ENCODE measurements at regions not wholly inside any gene's neighbourhood (a gene's known extent, or its start where the extent isn't known, plus 50 kb on each side); places are given as distances from the start of the nearest gene placed in this dataset.

GRCh38 chr4:19689511-19689910, 562.2 kb upstream of the SLIT2 start:
- no peaks in the 10 kb centered on the region for H3K9me3 ChIP-seq (ENCODE audit: control insufficient read depth, low read length)
- WGBS, 2 experiments (ENCODE audit: insufficient coverage in 2 of 2), result 78% methylated on average over 2 of the region's 3 CpGs; no CpG with 5 or more reads in 1 of the 2 experiments
- peaks cover 12% of the 10 kb centered on the region for H3K4me1 ChIP-seq (ENCODE audit: control insufficient read depth, insufficient read depth, low read length, poor library complexity, severe bottlenecking)
- H3K4me3 ChIP-seq (ENCODE audit: extremely low read depth, insufficient read depth, low read length, poor library complexity, severe bottlenecking), result no peak overlapping the region
- H3K27ac ChIP-seq (ENCODE audit: low read depth, low read length, severe bottlenecking), result peak overlapping the region; percentile 76
- H3K36me3 ChIP-seq (ENCODE audit: control insufficient read depth, insufficient read depth, low read length), result no peaks in the 10 kb centered on the region

GRCh38 chr4:19686456-19686855, 565.2 kb upstream of the SLIT2 start:
- H3K4me1 ChIP-seq (ENCODE audit: control insufficient read depth, insufficient read depth, low read length, poor library complexity, severe bottlenecking), result peaks cover 12% of the 10 kb centered on the region
- no peaks in the 10 kb centered on the region for H3K36me3 ChIP-seq (ENCODE audit: control insufficient read depth, insufficient read depth, low read length)
- no peak overlapping the region for H3K4me3 ChIP-seq (ENCODE audit: extremely low read depth, insufficient read depth, low read length, poor library complexity, severe bottlenecking)
- no peak overlapping the region for H3K27ac ChIP-seq (ENCODE audit: low read depth, low read length, severe bottlenecking)
- no peaks in the 10 kb centered on the region for H3K9me3 ChIP-seq (ENCODE audit: control insufficient read depth, low read length)

DNA sequence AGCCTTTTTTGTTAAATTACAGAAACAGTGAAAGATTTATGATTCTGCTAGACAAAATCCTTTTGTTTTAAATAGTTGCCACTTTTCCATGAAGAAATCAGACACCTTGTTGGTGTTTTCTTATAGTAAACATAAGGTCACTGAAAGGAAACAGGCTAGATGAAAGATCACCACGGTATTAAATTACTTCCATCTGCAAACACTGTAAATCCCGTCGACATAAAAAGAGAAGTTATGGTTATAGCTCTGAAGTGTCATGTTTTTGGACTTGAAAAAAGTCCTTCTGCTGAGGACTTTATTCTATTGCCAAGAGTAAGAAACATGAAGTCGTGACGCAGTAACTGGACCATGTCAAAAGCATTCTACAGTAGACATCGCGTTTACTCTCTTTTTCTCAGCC, 567.6 kb upstream of the SLIT2 start:
- WGBS, 2 experiments (ENCODE audit: insufficient coverage in 2 of 2), result 97 to 100% methylated on average over 4 to 5 of the region's 7 CpGs
- Histone ChIP-seq H3K9me3 (ENCODE audit: control insufficient read depth, low read length) (no peaks in the 10 kb centered on the region), H3K4me1 (ENCODE audit: control insufficient read depth, insufficient read depth, low read length, poor library complexity, severe bottlenecking) (peaks cover under 1% of the 10 kb centered on the region), H3K27ac (ENCODE audit: low read depth, low read length, severe bottlenecking) (no peak overlapping the region), H3K36me3 (ENCODE audit: control insufficient read depth, insufficient read depth, low read length) (no peaks in the 10 kb centered on the region), H3K4me3 (ENCODE audit: extremely low read depth, insufficient read depth, low read length, poor library complexity, severe bottlenecking) (no peak overlapping the region)

DNA sequence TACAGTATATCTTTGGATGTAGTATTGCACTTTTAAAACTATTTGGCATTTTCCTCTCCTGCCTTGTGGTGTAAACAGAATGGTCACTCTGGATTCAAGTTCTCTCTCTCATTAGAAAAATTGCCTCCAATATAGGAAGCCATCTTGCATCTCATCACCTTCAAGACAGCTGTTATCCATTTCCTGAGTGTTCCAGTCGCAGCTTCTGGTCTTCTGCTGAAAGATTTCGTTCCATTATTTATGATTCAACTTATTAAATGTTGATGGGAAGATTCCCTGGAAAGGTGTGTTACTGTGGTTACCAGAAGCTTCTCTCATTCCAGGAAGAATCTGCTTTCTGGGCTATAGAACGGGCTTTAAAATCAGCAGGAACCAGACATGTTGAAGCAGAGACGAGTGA, 568.3 kb upstream of the SLIT2 start:
- Histone ChIP-seq H3K27ac (ENCODE audit: low read depth, low read length, severe bottlenecking) (no peak overlapping the region), H3K4me1 (ENCODE audit: control insufficient read depth, insufficient read depth, low read length, poor library complexity, severe bottlenecking) (no peaks in the 10 kb centered on the region), H3K4me3 (ENCODE audit: extremely low read depth, insufficient read depth, low read length, poor library complexity, severe bottlenecking) (no peak overlapping the region), H3K9me3 (ENCODE audit: control insufficient read depth, low read length) (no peaks in the 10 kb centered on the region), H3K36me3 (ENCODE audit: control insufficient read depth, insufficient read depth, low read length) (no peaks in the 10 kb centered on the region)
- 88 to 90% methylated on average over 2 of the region's 4 CpGs for WGBS, 2 experiments (ENCODE audit: insufficient coverage in 2 of 2)

DNA sequence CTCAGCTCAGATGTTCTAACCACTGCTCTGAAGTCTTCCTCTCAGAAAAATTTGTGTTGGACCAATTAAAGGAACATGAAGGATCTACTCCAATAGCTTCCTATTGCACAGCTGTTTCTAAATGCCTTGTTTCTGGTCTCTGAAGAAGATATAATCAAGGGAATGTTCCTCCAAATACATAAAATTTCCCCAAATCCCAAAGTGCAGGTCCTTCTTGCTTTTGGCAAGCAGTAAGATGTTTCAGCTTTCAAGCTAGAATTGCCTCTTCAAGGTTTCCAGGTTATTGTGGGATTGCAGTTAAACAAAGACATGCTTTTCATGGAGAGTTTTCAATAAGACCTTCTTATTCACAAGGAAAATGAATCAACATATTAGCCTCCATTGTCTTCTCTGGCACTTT, 574.5 kb upstream of the SLIT2 start:
- Histone ChIP-seq H3K36me3 (ENCODE audit: control insufficient read depth, insufficient read depth, low read length) (no peaks in the 10 kb centered on the region), H3K27ac (ENCODE audit: low read depth, low read length, severe bottlenecking) (no peak overlapping the region), H3K4me3 (ENCODE audit: extremely low read depth, insufficient read depth, low read length, poor library complexity, severe bottlenecking) (no peak overlapping the region), H3K4me1 (ENCODE audit: control insufficient read depth, insufficient read depth, low read length, poor library complexity, severe bottlenecking) (no peaks in the 10 kb centered on the region), H3K9me3 (ENCODE audit: control insufficient read depth, low read length) (no peaks in the 10 kb centered on the region)

GRCh38 chr4:19675172-19675811, 576.4 kb upstream of the SLIT2 start:
- WGBS, 2 experiments (ENCODE audit: insufficient coverage in 2 of 2), result 100% methylated on average over 1 of the region's 4 CpGs
- H3K36me3 ChIP-seq (ENCODE audit: control insufficient read depth, insufficient read depth, low read length), result no peaks in the 10 kb centered on the region

DNA sequence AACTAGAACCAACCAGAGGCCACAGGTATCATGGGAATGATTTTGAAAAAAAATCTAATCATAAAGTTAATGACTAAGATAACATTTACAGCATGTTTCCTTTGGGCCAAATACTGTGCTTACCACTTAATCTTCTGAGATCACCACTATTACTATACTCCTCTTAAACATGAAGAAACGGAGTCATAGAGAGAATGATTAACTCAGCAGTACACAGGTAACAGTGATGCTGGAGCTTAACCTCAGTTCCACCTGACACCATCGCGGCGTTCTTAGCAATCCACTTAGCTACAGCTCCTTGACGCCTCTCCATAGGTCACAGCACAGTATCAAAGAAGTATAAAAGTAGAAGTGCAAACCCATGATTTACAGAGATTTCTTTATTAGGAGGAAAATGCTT, 592.6 kb upstream of the SLIT2 start:
- WGBS, 2 experiments (ENCODE audit: insufficient coverage in 2 of 2), result 96 to 100% methylated on average over 1 to 5 of the region's 5 CpGs
- H3K4me3 ChIP-seq (ENCODE audit: extremely low read depth, insufficient read depth, low read length, poor library complexity, severe bottlenecking), result no peak overlapping the region

More at GRCh38 chr4:19675172-19675811, 576.4 kb upstream of the SLIT2 start:
- no peak overlapping the region for H3K27ac ChIP-seq (ENCODE audit: low read depth, low read length, severe bottlenecking)
- H3K9me3 ChIP-seq (ENCODE audit: control insufficient read depth, low read length), result no peaks in the 10 kb centered on the region
- no peaks in the 10 kb centered on the region for H3K4me1 ChIP-seq (ENCODE audit: control insufficient read depth, insufficient read depth, low read length, poor library complexity, severe bottlenecking)
- H3K4me3 ChIP-seq (ENCODE audit: extremely low read depth, insufficient read depth, low read length, poor library complexity, severe bottlenecking), result no peak overlapping the region

GRCh38 chr4:19657856-19658255, 593.8 kb upstream of the SLIT2 start:
- Histone ChIP-seq H3K9me3 (ENCODE audit: control insufficient read depth, low read length) (no peaks in the 10 kb centered on the region), H3K36me3 (ENCODE audit: control insufficient read depth, insufficient read depth, low read length) (no peaks in the 10 kb centered on the region), H3K27ac (ENCODE audit: low read depth, low read length, severe bottlenecking) (no peak overlapping the region), H3K4me3 (ENCODE audit: extremely low read depth, insufficient read depth, low read length, poor library complexity, severe bottlenecking) (no peak overlapping the region), H3K4me1 (ENCODE audit: control insufficient read depth, insufficient read depth, low read length, poor library complexity, severe bottlenecking) (no peaks in the 10 kb centered on the region)
- WGBS, 2 experiments (ENCODE audit: insufficient coverage in 2 of 2), result 93 to 100% methylated on average over 2 of the region's 3 CpGs

More for the DNA sequence above, 592.6 kb upstream of the SLIT2 start:
- Histone ChIP-seq H3K4me1 (ENCODE audit: control insufficient read depth, insufficient read depth, low read length, poor library complexity, severe bottlenecking) (no peaks in the 10 kb centered on the region), H3K27ac (ENCODE audit: low read depth, low read length, severe bottlenecking) (no peak overlapping the region), H3K9me3 (ENCODE audit: control insufficient read depth, low read length) (no peaks in the 10 kb centered on the region), H3K36me3 (ENCODE audit: control insufficient read depth, insufficient read depth, low read length) (no peaks in the 10 kb centered on the region)

DNA sequence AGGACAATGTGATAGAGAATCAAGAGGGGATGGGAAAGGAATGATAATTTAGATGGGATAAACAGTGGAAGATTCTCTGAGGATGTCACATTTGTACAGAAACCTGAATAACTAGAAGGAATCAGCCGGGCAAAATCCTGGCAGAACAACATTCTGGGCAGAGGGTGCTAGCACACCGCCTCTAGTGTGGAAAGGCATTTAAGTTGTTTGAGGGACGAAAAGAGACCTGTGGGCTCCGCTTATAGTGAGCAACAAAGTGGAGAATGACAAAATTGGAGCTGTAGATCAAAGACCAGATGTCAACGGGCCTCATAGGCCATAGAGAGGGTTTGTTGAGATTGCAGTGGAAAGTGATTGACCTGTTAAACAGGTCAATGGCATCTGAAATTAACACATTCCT, 596.0 kb upstream of the SLIT2 start:
- Histone ChIP-seq H3K9me3 (ENCODE audit: control insufficient read depth, low read length) (no peaks in the 10 kb centered on the region), H3K4me3 (ENCODE audit: extremely low read depth, insufficient read depth, low read length, poor library complexity, severe bottlenecking) (no peak overlapping the region), H3K36me3 (ENCODE audit: control insufficient read depth, insufficient read depth, low read length) (no peaks in the 10 kb centered on the region), H3K27ac (ENCODE audit: low read depth, low read length, severe bottlenecking) (no peak overlapping the region), H3K4me1 (ENCODE audit: control insufficient read depth, insufficient read depth, low read length, poor library complexity, severe bottlenecking) (no peaks in the 10 kb centered on the region)
- WGBS, 2 experiments (ENCODE audit: insufficient coverage in 2 of 2), result 89 to 92% methylated on average over 5 of the region's 5 CpGs

DNA sequence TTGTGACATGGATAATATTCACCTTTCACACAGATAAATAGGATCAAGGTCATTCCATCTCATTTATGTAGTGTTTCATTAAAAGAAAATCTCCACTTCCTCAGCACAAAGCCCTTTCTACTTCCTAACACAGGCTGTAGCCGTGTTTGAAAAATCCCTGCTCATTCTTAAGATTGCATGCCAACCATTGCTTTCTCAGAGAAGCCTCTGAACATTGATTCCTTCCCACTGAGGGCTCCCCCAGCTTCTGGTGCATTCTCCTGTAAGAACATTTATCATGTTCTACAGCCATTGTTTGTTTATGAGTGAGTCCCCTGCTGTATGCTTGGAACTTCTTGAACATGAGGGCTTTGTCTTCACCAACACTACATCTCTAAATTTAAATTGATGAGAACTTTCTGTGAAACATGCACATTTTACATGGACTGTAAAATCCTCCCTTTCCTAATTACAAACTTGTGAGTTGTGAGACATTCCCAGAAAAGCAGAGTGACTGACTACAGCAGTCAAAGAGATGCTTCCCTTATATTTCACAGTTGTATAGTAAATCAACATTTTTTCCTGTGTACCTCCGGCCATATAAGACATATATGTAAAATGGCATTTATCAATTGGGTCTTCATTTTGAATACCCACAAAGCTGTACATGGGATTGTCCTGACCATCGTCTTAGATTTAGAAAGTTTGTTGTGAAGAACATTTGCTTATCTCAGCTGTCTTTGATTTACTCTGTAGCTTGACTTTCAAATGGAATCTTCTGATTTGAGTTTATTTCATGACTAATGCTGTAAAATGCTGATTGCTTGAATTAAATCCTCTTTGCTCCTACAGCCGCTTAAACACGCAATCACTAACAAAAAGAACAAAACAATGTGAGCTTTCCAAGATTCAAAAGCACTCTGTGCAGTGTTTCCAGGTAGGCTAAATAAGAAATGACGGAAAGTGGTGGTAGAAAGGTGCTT, 600.5 kb upstream of the SLIT2 start:
- Histone ChIP-seq H3K27ac (ENCODE audit: low read depth, low read length, severe bottlenecking) (no peak overlapping the region), H3K4me3 (ENCODE audit: extremely low read depth, insufficient read depth, low read length, poor library complexity, severe bottlenecking) (no peak overlapping the region), H3K4me1 (ENCODE audit: control insufficient read depth, insufficient read depth, low read length, poor library complexity, severe bottlenecking) (no peaks in the 10 kb centered on the region), H3K36me3 (ENCODE audit: control insufficient read depth, insufficient read depth, low read length) (no peaks in the 10 kb centered on the region), H3K9me3 (ENCODE audit: control insufficient read depth, low read length) (no peaks in the 10 kb centered on the region)
- WGBS, 2 experiments (ENCODE audit: insufficient coverage in 2 of 2), result 63 to 86% methylated on average over 1 to 4 of the region's 6 CpGs

DNA sequence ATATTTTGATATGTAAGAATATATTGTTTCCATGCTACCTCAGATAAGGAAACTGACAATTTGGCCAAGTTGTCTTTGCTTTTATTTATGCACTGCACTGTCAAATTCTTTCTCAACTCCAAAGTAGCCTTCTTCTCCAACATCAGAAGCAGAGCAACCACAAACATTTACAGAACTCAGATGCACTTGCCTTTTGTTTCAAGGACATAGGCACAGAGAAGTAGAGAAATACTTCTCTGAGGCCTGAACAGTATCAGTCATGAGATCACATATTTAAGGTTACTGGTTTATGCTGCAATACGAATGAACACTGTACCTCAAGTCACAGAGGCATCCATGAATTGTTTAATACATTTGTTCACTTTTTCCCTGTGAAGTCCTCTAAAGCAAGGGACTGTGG, 606.1 kb upstream of the SLIT2 start:
- Histone ChIP-seq H3K4me1 (ENCODE audit: control insufficient read depth, insufficient read depth, low read length, poor library complexity, severe bottlenecking) (no peaks in the 10 kb centered on the region), H3K36me3 (ENCODE audit: control insufficient read depth, insufficient read depth, low read length) (no peaks in the 10 kb centered on the region)
- 100% methylated on average over 1 of the region's 1 CpG for WGBS, 2 experiments (ENCODE audit: insufficient coverage in 2 of 2)

More for the DNA sequence above, 606.1 kb upstream of the SLIT2 start:
- no peak overlapping the region for H3K4me3 ChIP-seq (ENCODE audit: extremely low read depth, insufficient read depth, low read length, poor library complexity, severe bottlenecking)
- H3K27ac ChIP-seq (ENCODE audit: low read depth, low read length, severe bottlenecking), result no peak overlapping the region
- no peaks in the 10 kb centered on the region for H3K9me3 ChIP-seq (ENCODE audit: control insufficient read depth, low read length)
